ENCODE measurements at regions not wholly inside any gene's neighbourhood (a gene's known extent, or its start where the extent isn't known, plus 50 kb on each side); places are given as distances from the start of the nearest gene placed in this dataset.
A peak's percentile ranks its signal among the peaks of the same experiment; 100 is the strongest.

- no peak for ATAC-seq
- Histone ChIP-seq H3K36me3 (no peaks in the 10 kb centered on the region), H3K4me3 (no peak overlapping the region), H3K27ac (no peak overlapping the region), H3K27me3 (ENCODE audit: low read depth) (no peaks in the 10 kb centered on the region), H3K4me1 (no peaks in the 10 kb centered on the region), H3K9me3 (no peaks in the 10 kb centered on the region)
- intact Hi-C loops (cut with DNase I): no loop called here
- DNase-seq: no peak
- TF ChIP-seq CTCF (IDR thresholded peaks at IDR 0.05): no peak
Observed at GRCh38 chr12:92369636-92370035, 224.0 kb upstream of the BTG1 start.

GRCh38 chr12:92369056-92369455 lies 223.4 kb upstream of the BTG1 start:
- ATAC-seq (no peak), DNase-seq (no peak)
- Histone ChIP-seq H3K36me3 (no peaks in the 10 kb centered on the region), H3K27me3 (ENCODE audit: low read depth) (no peaks in the 10 kb centered on the region), H3K9me3 (no peaks in the 10 kb centered on the region), H3K27ac (no peak overlapping the region), H3K4me1 (no peaks in the 10 kb centered on the region), H3K4me3 (no peak overlapping the region)
- intact Hi-C loops (cut with DNase I): no loop called here
- TF ChIP-seq CTCF (IDR thresholded peaks at IDR 0.05): no peak

GRCh38 chr12:92365836-92366235 lies 220.2 kb upstream of the BTG1 start:
- no peak overlapping the region for H3K27ac ChIP-seq
- no peak for ATAC-seq
- H3K36me3 ChIP-seq: no peaks in the 10 kb centered on the region
- H3K4me3 ChIP-seq: no peak overlapping the region
- intact Hi-C loops (cut with DNase I): no loop called here
- no peaks in the 10 kb centered on the region for H3K9me3 ChIP-seq
- no peak for DNase-seq
- no peak for TF ChIP-seq CTCF (IDR thresholded peaks at IDR 0.05)
- H3K27me3 ChIP-seq (ENCODE audit: low read depth): no peaks in the 10 kb centered on the region
- H3K4me1 ChIP-seq: no peaks in the 10 kb centered on the region

- DNase-seq (no peak), ATAC-seq (no peak)
- no peaks in the 10 kb centered on the region for H3K27me3 ChIP-seq (ENCODE audit: low read depth)
- no peaks in the 10 kb centered on the region for H3K9me3 ChIP-seq
- no peak overlapping the region for H3K27ac ChIP-seq
- H3K4me1 ChIP-seq: no peaks in the 10 kb centered on the region
- no peaks in the 10 kb centered on the region for H3K36me3 ChIP-seq
- no peak for TF ChIP-seq CTCF (IDR thresholded peaks at IDR 0.05)
- no peak overlapping the region for H3K4me3 ChIP-seq
- intact Hi-C loops (cut with DNase I): no loop called here
Observed at GRCh38 chr12:92365333-92365732, 219.7 kb upstream of the BTG1 start.

GRCh38 chr12:92363295-92364146 lies 217.9 kb upstream of the BTG1 start:
- H3K36me3 ChIP-seq: no peaks in the 10 kb centered on the region
- peak; percentile 54 to 77 for ATAC-seq
- intact Hi-C loops (cut with DNase I): no loop called here
- peak overlapping the region; percentile 39 for H3K4me3 ChIP-seq
- DNase-seq: peak; percentile 53
- no peaks in the 10 kb centered on the region for H3K9me3 ChIP-seq
- TF ChIP-seq CTCF (IDR thresholded peaks at IDR 0.05): no peak
- peak overlapping the region; percentile 65 for H3K27ac ChIP-seq
- no peaks in the 10 kb centered on the region for H3K27me3 ChIP-seq (ENCODE audit: low read depth)
- H3K4me1 ChIP-seq: no peaks in the 10 kb centered on the region

All from lower lobe of right lung (tissue), 2 donors.